Raji (cell line): ENCODE measurements at regions not wholly inside any gene's neighbourhood (a gene's known extent, or its start where the extent isn't known, plus 50 kb on each side); places are given as distances from the start of the nearest gene placed in this dataset.

ENCODE experiments used
- POLR2A ChIP-seq: IDR thresholded peaks from 2 replicates; pipeline ENCODE4 v1.6.1; 2011; ENCODE audit warnings: low read depth, low read length, control low read depth; ENCODE audit not compliant: insufficient read depth

DNA sequence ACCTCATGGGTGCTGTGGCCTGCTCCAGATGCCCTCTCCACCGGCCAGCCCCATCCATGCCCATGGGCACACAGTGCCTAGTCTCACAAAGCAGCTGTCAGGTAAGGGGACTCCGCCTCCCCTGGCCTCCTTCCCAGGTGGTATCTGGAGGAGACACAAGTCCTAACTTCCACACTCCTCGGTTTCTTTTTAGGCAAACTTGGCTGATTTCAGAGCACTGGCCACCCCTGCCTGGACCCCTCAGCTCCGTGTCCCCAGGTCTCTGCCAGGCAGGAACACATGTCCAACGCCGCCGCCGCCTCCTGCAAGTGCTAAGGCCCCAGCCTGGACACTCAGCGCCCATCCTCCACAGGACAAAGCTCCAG lies 324.1 kb upstream of the DIO3 start:
- no peak for TF ChIP-seq POLR2A

DNA sequence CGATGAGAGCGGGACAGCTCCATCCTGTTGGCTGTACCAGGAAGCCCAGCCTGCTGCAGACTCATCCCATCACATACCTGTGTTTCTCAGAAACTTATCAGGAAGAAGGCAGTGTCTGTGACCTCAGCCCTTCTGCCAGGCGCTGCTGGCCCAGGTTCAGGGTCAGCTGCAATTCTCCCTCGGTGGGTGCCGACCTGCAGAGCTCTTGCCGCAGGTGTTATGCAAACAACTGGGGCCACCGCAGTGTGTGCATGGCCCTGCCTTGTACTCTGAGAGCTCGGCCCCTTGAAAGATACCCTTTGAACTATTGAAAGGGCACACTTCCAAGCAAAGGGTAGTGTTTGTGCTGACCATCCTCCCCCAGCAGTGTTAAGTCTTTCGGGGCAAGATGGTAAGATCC lies 322.2 kb upstream of the DIO3 start:
- TF ChIP-seq POLR2A = no peak

DNA sequence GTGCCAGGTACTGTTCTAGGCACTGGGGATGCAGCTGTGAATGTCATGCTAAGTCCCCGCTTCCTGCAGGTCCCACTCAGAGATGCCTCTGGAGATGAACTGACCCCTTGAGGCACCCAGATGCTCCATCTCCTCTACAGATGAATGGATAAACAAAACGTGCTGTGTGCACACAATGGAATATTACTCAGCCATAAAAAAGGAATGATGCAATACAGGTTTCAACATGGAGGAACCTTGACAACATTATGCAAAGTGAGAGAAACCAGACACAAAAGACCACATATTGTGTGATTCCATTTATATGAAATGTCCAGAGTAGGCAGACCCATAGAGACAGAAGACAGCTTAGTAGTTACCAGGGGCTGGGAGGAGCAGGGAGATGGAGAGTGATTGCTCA lies 320.1 kb upstream of the DIO3 start:
- no peak for TF ChIP-seq POLR2A

- TF ChIP-seq POLR2A = no peak
Observed at GRCh38 chr14:101241807-101242278, 319.5 kb upstream of the DIO3 start.

- TF ChIP-seq POLR2A = no peak
Observed at GRCh38 chr14:101242442-101243385, 318.6 kb upstream of the DIO3 start.

DNA sequence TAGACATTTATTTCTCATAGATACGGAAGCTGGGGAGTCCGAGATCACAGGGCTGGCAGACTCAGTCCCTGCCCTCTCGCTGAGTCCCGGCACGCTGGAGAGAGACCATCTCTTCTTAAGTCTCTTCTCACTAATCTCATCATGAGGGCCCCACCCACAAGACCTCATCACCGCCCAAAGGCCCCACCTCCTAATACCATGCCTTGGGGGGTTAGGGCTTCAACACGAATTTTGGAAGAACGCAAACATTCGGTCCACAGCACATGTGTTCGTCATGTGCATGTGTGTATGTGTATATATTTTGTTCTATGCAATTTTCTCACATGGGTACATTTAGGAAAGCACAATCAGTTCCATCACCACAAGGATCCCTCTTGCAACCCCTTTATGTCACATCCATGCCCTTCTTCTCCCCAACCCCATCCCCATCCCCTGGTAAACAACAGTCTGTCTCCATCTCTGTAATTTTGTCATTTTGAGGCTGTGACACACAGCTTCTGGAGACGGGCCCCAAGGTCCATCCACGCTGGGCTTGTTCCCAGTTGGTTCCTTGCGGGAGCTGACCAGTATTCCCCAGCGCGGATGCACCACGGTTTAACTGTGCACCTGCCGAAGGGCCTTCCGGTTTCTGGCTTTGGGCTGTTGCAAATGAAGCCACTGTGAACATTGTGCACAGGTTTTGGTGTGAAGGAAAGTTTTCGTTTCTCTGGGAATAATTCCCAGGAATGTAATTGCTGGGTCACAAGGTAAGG lies 317.5 kb upstream of the DIO3 start:
- TF ChIP-seq POLR2A = no peak

GRCh38 chr14:101246894-101247841 lies 314.1 kb upstream of the DIO3 start:
- TF ChIP-seq POLR2A = no peak

GRCh38 chr14:101247842-101248725 lies 313.2 kb upstream of the DIO3 start:
- TF ChIP-seq POLR2A = no peak

GRCh38 chr14:101248840-101249675 lies 312.2 kb upstream of the DIO3 start:
- no peak for TF ChIP-seq POLR2A

- TF ChIP-seq POLR2A = no peak
Observed at GRCh38 chr14:101249676-101250036, 311.6 kb upstream of the DIO3 start.

- TF ChIP-seq POLR2A = no peak
Observed at GRCh38 chr14:101250336-101250947, 310.9 kb upstream of the DIO3 start.

DNA sequence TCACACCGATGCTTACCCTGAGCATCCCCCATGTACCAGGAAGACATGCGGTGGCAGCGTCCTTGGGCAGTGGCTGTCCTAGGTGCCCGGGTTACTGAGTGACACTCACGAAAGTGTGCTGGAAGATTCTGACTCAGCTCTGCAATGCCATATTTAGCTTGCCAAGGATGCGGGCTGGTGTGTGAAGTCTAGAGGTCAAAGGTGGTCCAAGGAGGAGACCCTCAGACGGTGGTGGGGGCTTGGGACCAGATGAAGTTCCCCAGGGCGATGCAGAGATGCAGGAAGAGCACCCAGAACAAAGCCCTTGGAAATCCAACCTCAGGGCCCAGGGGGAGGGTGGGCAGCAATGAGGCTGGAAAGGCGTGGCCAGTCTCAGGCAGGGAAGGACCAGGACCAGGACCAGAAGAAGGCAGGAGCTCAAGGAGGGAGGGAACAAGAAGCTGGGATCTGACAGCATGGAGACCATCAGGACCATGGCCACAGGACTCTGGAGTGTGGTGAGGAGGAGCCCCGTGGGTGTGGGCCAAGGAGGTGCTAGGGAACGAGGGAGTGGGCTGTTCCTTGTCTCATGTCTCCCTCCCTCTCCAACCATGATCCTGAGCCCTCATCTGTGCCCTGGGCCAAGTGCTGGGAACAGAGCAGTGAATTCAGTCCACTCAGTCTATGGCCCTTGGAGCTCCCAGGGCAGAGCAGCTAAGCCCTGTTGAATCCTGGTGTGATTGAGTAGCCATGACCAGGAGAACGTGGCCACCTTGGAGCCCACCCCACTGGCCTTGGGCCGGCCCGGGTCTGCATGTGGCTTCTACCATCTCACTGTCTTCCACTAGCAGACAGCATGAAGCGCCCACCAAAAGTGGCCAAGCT lies 310.1 kb upstream of the DIO3 start:
- TF ChIP-seq POLR2A = no peak
